PFSK-1 (cell line): ENCODE measurements at regions not wholly inside any gene's neighbourhood (a gene's known extent, or its start where the extent isn't known, plus 50 kb on each side); places are given as distances from the start of the nearest gene placed in this dataset.

Source experiments
- FOXP2 ChIP-seq: optimal IDR thresholded peaks from 2 replicates; pipeline ENCODE3; 2011; ENCODE audit warnings: borderline replicate concordance, control low read depth, inconsistent platforms; ENCODE audit not compliant: insufficient read depth; ENCODE audit errors: extremely low read length, extremely low read depth
- POLR2AphosphoS5 ChIP-seq: IDR thresholded peaks from 2 replicates; pipeline ENCODE4 v1.6.1; 2012; ENCODE audit warnings: low read depth, mild to moderate bottlenecking, control low read depth, low read length, moderate library complexity
- REST ChIP-seq, 2 experiments: IDR thresholded peaks; 2 replicates each; pipeline versions ENCODE4 v1.6.1 to v1.8.0; 2011 to 2012; ENCODE audit warnings: low read depth in 2 of 2, low read length in 2 of 2, control low read depth in 1 of 2, inconsistent platforms in 1 of 2, mild to moderate bottlenecking in 1 of 2, moderate library complexity in 1 of 2; ENCODE audit not compliant: insufficient read depth in 1 of 2
- SIN3A ChIP-seq: IDR thresholded peaks from 2 replicates; pipeline ENCODE4 v1.6.1; 2012; ENCODE audit warnings: mild to moderate bottlenecking, low read length, moderate library complexity, borderline replicate concordance; ENCODE audit not compliant: insufficient read depth
- TAF1 ChIP-seq: IDR thresholded peaks from 2 replicates; pipeline ENCODE4 v1.6.1; 2012; ENCODE audit warnings: low read length, control low read depth, borderline replicate concordance; ENCODE audit not compliant: insufficient read depth

DNA sequence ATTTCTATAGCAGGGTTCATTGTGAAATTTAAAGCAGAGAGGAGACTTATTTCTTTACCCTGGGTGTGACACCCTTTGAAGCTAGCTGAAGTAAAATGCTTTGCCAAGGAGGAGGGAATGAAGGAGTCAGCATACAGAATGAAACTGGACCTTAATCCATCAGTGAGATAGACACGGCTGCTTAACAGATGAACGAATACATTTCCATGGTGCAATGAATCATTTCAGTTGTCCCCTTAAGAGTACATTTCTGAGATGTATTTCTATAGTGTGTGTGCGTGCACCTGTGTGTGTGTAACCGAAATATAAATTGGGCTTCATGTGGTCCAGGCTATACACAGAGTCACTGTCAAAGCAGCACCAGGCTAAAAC is 73.8 kb upstream of the CD93 start:
- TF ChIP-seq POLR2AphosphoS5 (no peak), REST (IDR thresholded peaks at IDR 0.05; ENCODE audit: insufficient read depth in 1 of 2, low read depth in 2 of 2, low read length in 2 of 2) (no peak), TAF1 (no peak), SIN3A (no peak), FOXP2 (no peak)
